OCI-LY3 (cell line): ENCODE measurements at regions not wholly inside any gene's neighbourhood (a gene's known extent, or its start where the extent isn't known, plus 50 kb on each side); places are given as distances from the start of the nearest gene placed in this dataset.

Experiments used
- H2AFZ ChIP-seq: fragments of 200-600, 300-600 bp; shearing (Covaris generic); 2 replicates; pipeline ENCODE4 v1.6.0; 2014; ENCODE audit warnings: antibody characterized with exemption, low read depth, low read length
- H3K27ac ChIP-seq: fragments of 200-600, 300-600 bp; sonication (generic); 2 replicates; pipeline ENCODE4 v1.5.1; 2014; ENCODE audit warnings: mild to moderate bottlenecking, low read length, moderate library complexity, mixed read lengths
- H3K27me3 ChIP-seq: fragments of 200-600, 300-600 bp; sonication (generic); 2 replicates; pipeline ENCODE4 v1.6.1; 2014; ENCODE audit warnings: low read depth, low read length, mixed read lengths
- H3K36me3 ChIP-seq: fragments of 200-600, 300-600 bp; sonication (generic); replicated peaks from 2 replicates; pipeline ENCODE3; 2014; ENCODE audit warnings: low read depth, low read length, mixed read lengths
- H3K4me1 ChIP-seq: fragments of 300-600, 200-600 bp; sonication (generic); 2 replicates; pipeline ENCODE4 v1.6.1; 2014; ENCODE audit warnings: low read length, mixed read lengths
- H3K4me2 ChIP-seq: fragments of 200-600, 300-600 bp; sonication (generic); 2 replicates; pipeline ENCODE4 v1.6.1; 2014; ENCODE audit warnings: low read length, mixed read lengths
- H3K4me3 ChIP-seq: fragments of 300-600, 200-600 bp; sonication (generic); 2 replicates; pipeline ENCODE4 v1.5.1; 2014; ENCODE audit warnings: antibody characterized with exemption, mild to moderate bottlenecking, low read length, moderate library complexity
- H3K79me2 ChIP-seq: fragments of 300-600, 200-600 bp; shearing (Covaris generic); 2 replicates; pipeline ENCODE4 v1.6.1; 2014; ENCODE audit warnings: mild to moderate bottlenecking, low read length, mixed read lengths
- H3K9ac ChIP-seq: fragments of 300-600, 200-600 bp; shearing (Covaris generic); 2 replicates; pipeline ENCODE4 v1.6.0; 2014; ENCODE audit warnings: mild to moderate bottlenecking, low read length, moderate library complexity
- H3K9me3 ChIP-seq: fragments of 200-600, 300-600 bp; shearing (Covaris generic); 2 replicates; pipeline ENCODE4 v1.6.1; 2014; ENCODE audit warnings: low read length, mixed read lengths; ENCODE audit not compliant: insufficient read depth
- H4K20me1 ChIP-seq: fragments of 200-600, 300-600 bp; sonication (generic); 2 replicates; pipeline ENCODE4 v1.6.1; 2016; ENCODE audit warnings: low read length, mixed read lengths; ENCODE audit not compliant: insufficient read depth
- CTCF ChIP-seq: fragments of 200-600, 300-600 bp; sonication (generic); IDR thresholded peaks from 2 replicates; pipeline ENCODE4 v1.5.1; 2014; ENCODE audit warnings: antibody characterized with exemption, low read length, low read depth
- EZH2phosphoT487 ChIP-seq: fragments of 200-600 bp; shearing (Covaris generic); IDR thresholded peaks from 2 replicates; pipeline ENCODE4 v1.6.1; 2018; ENCODE audit warnings: antibody characterized with exemption, mixed run types, low read depth

GRCh38 chr5:174231956-174232487 is 186.5 kb downstream of the NSG2 start:
- Histone ChIP-seq H3K9ac (no peak overlapping the region), H3K9me3 (no peaks in the 10 kb centered on the region), H4K20me1 (no peaks in the 10 kb centered on the region), H3K4me2 (no peak overlapping the region), H3K4me1 (no peaks in the 10 kb centered on the region), H3K79me2 (no peaks in the 10 kb centered on the region), H3K4me3 (no peak overlapping the region), H3K27me3 (peaks cover 18% of the 10 kb centered on the region), H3K36me3 (no peaks in the 10 kb centered on the region), H2AFZ (no peak overlapping the region), H3K27ac (no peak overlapping the region)
- TF ChIP-seq CTCF (no peak), EZH2phosphoT487 (no peak)

GRCh38 chr5:174234388-174234787 is 188.9 kb downstream of the NSG2 start:
- Histone ChIP-seq H3K27ac (no peak overlapping the region), H3K27me3 (peaks cover 9% of the 10 kb centered on the region), H2AFZ (no peak overlapping the region), H3K9me3 (no peaks in the 10 kb centered on the region), H3K4me2 (no peak overlapping the region), H3K79me2 (no peaks in the 10 kb centered on the region), H3K9ac (no peak overlapping the region), H3K4me1 (no peaks in the 10 kb centered on the region), H4K20me1 (no peaks in the 10 kb centered on the region), H3K36me3 (no peaks in the 10 kb centered on the region), H3K4me3 (no peak overlapping the region)
- no peak for TF ChIP-seq EZH2phosphoT487
- TF ChIP-seq CTCF, result no peak

GRCh38 chr5:174235221-174236011 is 189.9 kb downstream of the NSG2 start:
- Histone ChIP-seq H2AFZ (no peak overlapping the region), H3K9me3 (no peaks in the 10 kb centered on the region), H4K20me1 (no peaks in the 10 kb centered on the region), H3K79me2 (no peaks in the 10 kb centered on the region), H3K4me1 (no peaks in the 10 kb centered on the region), H3K27ac (no peak overlapping the region), H3K27me3 (peaks cover 8% of the 10 kb centered on the region), H3K4me2 (no peak overlapping the region), H3K4me3 (no peak overlapping the region), H3K9ac (no peak overlapping the region), H3K36me3 (no peaks in the 10 kb centered on the region)
- no peak for TF ChIP-seq CTCF
- no peak for TF ChIP-seq EZH2phosphoT487

GRCh38 chr5:174236070-174236469 is 190.6 kb downstream of the NSG2 start:
- TF ChIP-seq CTCF (no peak), EZH2phosphoT487 (no peak)
- H3K36me3 ChIP-seq, result no peaks in the 10 kb centered on the region
- H2AFZ ChIP-seq, result no peak overlapping the region
- H3K9me3 ChIP-seq, result no peaks in the 10 kb centered on the region
- H3K79me2 ChIP-seq, result no peaks in the 10 kb centered on the region
- H3K4me3 ChIP-seq, result no peak overlapping the region
- no peak overlapping the region for H3K9ac ChIP-seq
- no peak overlapping the region for H3K4me2 ChIP-seq
- H3K4me1 ChIP-seq, result no peaks in the 10 kb centered on the region
- H3K27ac ChIP-seq, result no peak overlapping the region
- H3K27me3 ChIP-seq, result peaks cover 8% of the 10 kb centered on the region
- H4K20me1 ChIP-seq, result no peaks in the 10 kb centered on the region
